Stimulated activated CD8-positive, alpha-beta memory T cell treated with anti-CD3 and anti-CD28 coated beads, Interleukin-2, amount 100 ng/mL, for 1 hour (primary cell): ENCODE measurements at regions not wholly inside any gene's neighbourhood (a gene's known extent, or its start where the extent isn't known, plus 50 kb on each side); places are given as distances from the start of the nearest gene placed in this dataset.
"Not testable (repeated sequence)": the region's sequence is repeated elsewhere in the genome, so short reads cannot be mapped to it uniquely, and the experiment has no call there.

ENCODE experiments used
- DNase-seq, 2 donors: peaks; one replicate each; pipeline ENCODE4 v3.0.0-alpha.2; 2020; ENCODE audit warnings: low read depth in 2 of 2

DNA sequence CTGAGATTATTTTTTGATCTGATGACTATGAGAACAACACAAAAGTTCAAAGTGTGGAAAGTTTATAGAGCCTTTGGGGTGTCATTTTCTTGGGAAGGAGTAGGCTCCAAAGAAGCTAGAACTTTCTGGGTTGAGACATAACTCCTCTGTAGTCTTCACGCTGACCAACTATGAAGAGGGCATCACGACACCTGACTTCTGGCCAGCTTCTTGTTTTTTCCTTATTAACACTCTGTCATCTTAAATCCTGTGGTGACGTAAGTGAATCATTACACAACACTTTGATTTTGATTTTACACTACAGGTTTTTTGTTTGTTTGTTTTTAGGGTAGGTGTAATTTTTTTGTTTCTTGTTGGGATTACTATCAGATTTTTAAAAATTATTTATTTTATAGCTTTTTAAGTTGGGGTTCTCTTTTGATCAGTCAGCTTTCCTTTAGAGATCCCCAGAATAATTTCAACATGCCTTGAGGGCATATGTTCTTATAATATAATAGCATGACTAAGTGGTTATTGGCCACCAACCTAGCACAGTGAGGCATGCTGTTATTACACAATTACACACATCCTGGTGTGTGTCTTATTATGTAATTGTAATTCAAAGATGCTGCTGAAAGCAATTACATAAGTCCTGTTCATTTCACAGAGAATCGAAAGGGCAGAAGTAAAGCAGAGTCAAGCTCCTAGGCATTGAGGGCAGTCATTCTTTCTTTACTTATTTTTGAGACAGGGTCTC is 281.6 kb upstream of the NOTCH2NLA start:
- DNase-seq = not testable (repeated sequence)

DNA sequence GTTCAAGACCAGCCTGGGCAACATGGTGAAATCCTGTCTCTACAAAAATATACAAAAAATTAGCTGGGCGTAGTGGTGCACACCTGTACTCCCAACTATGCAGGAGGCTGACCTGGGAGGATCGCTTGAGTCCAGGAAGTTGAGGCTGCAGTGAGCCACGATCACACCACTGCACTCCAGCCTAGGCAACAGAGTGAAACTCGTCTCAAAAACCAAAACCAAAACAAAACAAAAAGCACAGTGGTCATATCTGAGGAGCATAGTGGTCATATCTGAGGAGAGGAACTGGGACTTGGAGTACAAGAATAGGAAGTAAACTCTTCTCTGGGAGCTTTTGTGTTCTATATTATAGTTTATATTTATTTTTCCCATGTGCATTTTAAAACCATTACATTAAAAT is 275.3 kb upstream of the NOTCH2NLA start:
- DNase-seq = not testable (repeated sequence)

DNA sequence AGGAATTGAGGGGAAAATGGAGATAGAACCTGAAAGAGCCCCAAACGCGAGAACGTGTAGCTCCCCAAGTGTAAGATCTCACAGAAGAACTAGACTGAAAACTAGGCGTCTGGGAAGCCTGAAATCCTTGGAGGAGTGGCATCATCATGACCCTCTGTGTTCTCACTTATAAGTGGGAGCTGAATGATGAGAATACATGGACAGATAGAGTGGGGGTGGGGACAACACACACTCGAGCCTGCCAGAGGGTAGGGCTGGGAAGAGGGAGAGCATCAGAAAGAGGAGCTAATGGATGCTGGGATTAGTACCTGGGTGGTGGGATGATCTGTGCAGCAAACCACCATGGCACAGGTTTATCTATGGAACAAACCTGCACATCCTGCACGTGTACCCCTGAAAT is 258.7 kb upstream of the NOTCH2NLA start:
- DNase-seq = not testable (repeated sequence)

DNA sequence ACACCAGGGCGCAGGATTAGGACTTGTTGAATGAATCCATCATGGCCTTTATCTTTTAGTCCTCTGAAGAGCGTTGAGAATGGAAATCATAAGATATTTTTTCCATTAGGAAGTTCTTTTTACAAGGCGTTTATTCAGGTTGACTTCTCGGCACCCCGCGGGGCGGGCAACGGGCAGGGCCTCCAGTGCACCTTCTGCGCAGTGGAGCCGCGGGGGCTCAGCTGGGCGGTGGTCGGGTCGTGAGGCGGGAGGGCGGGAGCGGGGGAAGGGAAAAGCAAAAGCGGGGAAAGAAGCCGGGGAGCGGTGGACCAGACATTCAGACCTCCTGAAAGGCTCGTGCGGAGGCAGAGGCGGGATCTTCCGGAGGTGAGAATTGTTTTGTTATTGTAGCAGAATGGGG is 258.3 kb upstream of the NOTCH2NLA start:
- DNase-seq = not testable (repeated sequence)

DNA sequence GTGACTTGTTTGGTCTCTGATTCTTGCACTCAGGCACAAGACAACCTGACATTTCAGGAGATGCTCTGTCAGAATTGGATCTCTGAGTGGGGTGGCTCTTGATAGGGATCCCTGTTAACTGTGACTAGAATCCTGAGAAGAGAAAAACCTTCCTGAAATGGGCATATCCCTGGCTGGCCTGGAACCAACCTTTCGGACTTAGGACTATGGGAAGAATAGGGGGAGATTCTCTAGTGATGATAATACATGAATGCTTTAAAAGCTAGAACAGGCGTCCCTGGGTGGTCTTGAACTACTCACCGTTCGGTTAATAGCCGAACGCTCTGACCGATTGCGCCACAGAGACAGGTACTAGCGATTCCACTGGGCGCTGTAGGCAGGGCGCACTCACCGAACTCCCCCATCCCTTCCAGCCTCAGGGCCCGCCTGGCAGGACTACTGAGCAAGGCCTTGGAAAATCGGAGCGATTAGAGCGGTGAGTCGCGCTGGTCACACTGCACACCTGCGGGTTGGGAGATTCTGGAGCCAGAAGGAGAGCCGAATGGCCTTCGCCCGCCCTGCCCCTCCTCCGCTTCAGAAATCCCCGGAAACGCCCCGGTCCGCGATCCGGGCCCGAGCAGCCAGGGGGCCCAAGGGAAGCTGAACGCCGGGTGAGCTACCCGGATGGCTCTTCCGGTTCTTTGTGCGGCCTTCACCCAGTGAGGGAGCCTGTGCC is 257.6 kb upstream of the NOTCH2NLA start:
- not testable (repeated sequence) for DNase-seq

DNA sequence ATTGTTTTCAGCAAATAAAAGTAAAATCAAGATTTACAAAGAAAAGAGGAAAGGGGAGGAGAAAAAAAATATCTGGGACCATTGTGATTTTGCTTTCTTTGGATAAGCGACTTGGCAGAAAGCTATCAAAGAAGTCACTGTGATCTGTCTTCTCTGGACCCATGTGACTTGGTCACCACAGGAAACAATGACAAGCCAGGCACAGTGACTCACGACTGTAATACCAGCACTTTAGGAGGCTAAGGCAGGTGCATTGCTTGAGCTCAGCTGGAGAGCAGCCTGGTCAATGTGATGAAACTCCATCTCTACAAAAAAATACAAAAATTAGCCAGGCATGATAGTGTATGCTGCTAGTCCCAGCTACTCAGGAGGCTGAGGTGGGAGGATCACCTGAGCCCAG is 255.4 kb upstream of the NOTCH2NLA start:
- DNase-seq = not testable (repeated sequence)

DNA sequence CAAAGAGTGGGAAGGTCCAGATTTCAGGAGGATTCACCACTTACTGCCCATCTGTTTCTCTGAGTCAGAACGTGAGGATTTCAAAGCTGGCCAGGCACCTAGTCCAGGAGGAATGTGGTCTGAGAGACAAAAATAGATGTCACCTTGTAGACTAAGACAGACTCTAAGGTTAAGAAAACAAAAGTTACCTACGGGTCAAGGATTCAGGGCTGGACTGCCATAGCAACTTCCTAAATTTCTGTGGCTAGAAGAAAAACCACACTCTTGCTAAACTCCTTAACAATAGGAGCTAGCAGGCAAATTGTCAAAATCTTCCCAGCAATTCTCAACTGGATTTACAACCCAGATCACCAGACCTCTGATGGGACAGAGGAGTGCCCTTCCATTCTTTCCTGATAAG is 250.4 kb upstream of the NOTCH2NLA start:
- not testable (repeated sequence) for DNase-seq

DNA sequence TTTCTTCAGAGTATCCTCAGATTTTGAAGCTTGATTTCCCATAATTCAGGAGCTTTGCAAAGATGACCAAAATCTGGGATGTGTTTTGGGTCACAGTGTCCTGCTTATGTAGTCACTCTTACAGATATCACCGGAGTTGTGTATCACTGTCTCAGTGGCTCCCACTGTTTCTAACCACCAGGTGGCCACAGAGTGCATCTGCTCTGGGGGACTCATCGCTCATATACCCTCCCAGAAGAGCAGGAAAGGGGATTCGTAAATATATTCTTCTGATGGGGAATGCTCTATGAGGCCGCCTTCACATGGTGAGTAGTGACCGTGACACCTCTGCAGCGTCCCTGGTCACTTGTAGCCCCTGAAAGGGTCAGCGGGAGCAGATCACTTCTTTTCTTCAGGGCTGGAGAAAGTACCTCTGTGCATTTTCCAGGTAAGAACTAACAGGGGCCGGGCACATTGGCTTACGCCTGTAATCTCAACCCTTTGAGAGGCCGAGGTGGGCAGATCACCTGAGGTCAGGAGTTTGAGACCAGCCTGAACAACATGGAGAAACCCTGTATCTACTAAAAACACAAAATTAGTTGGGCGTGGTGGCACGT is 249.4 kb upstream of the NOTCH2NLA start:
- peak in 1 of 2 donors; percentile 3 for DNase-seq

DNA sequence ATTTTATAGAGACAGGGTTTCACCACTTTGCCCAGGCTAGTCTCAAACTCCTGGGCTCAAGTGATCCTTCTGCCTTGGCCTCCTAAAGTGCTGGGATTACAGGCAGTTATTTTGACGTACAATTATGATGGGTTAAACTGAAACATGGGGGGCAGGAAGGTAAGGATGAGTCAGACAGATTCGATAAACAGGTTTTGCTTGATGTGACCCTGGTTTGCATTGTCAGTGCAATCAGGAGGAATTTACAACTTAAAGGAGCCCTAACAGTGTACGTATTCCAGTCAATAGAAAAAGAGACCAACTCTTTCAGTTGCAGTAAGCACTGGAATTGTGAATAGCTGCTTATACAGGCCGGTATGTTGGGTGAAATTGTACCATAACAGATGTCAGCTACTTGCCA is 246.3 kb upstream of the NOTCH2NLA start:
- DNase-seq = not testable (repeated sequence)

DNA sequence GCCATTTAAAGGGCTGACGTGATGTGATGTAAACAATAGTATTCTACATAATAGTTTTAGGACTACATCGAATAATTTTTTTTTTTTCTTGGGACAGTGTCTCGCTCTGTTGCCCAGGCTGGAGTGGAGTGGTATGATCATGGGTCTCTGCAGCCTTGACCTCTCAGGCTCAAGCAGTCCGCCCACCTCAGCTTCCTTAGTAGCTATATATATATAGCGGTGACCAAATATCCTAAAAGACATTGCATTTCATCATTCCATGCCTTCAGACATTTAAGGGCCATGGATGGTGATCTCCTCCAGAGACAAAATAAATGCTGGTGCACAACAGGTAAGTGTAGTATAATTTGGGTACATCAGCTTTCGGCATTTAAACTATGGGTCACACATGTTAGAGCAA is 245.4 kb upstream of the NOTCH2NLA start:
- DNase-seq = not testable (repeated sequence)

DNA sequence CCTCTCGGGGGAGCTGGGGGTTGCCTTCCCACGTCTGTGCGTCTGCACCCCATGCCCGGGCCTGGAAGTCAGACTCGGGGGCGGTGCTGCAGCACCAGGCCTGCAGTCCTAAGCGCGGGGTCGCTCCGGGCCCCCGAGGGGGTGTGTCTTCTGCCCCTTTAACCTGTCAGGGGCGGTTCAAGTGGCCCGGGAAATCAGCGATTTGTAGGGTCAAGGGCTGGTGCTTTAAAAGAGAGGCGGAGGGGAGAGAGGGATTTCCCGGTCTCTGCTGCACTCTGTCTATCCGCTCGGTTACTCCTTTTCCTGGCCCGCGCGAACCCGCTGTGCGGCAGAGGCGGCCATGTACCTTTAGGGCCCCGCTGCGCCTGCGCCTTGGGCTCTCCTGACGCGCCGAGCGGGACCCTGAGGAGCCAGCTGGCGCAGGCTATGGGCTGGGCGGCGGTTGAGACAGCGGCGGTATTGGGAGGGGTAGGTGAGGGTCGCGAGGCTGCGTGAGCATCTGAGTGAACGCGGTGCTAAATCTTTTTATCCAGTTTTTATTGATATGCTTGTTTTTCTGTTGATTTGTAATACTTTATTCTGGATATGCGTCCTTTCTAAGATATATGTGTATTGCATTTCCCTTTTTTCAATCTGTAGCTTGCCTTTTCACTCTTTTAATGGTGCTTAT is 243.5 kb upstream of the NOTCH2NLA start:
- peak; percentile 41 to 56 for DNase-seq

DNA sequence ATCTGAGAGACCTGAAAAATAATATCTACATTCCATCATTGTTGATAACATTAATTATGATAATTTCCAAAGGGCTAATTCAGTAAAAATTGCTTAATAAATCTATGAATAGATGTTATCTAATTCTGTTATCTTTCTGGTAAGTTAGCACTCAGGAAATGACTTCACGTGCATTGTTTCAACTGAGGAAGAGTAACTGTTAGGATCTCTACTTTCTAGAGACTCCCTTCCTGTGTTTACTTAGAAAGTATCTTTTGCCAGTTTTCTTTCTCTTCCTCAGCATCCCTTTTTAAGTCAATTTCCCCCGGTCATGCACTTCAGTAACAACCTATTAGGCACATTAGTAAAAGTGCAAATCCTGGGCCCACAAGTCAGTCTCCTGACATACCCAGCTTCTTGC is 231.1 kb upstream of the NOTCH2NLA start:
- DNase-seq = not testable (repeated sequence)

DNA sequence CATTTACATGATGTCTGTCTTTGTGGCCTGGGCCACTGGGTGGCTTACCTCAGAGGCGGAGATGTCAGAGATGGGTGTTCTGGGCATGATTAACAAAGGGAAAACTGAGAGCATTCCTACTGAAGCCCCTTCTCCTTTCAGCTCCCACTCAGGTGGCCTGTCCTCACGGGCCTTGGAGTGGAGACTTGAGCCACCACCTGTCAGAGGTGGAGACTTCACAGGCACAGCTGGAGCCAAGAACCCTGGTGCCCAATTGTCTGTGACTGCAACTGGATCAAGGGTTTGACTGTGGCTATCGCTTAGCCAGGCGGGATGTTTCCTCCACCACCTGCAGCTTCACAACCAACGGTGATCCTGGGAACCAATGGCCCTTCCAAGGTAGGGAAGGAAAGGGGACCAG is 230.5 kb upstream of the NOTCH2NLA start:
- DNase-seq = not testable (repeated sequence)

DNA sequence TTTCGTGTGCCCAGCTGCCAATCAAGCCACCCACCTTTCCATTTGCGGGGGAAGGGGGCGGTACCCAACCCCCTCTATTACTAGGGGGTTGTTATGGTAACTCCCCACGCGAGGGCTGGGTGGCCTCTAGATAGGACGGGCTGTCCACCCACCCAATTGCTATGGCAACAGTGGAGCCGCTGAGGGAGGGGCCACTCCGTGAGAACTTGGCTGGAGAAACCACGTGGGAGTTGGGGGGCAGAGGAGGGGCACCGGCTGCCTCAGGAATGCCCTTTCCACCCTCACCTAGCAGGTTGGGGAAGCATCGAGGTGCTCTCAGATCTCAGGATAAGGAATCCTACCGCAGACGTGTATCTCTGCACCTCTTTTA is 220.0 kb upstream of the NOTCH2NLA start:
- DNase-seq = not testable (repeated sequence)

DNA sequence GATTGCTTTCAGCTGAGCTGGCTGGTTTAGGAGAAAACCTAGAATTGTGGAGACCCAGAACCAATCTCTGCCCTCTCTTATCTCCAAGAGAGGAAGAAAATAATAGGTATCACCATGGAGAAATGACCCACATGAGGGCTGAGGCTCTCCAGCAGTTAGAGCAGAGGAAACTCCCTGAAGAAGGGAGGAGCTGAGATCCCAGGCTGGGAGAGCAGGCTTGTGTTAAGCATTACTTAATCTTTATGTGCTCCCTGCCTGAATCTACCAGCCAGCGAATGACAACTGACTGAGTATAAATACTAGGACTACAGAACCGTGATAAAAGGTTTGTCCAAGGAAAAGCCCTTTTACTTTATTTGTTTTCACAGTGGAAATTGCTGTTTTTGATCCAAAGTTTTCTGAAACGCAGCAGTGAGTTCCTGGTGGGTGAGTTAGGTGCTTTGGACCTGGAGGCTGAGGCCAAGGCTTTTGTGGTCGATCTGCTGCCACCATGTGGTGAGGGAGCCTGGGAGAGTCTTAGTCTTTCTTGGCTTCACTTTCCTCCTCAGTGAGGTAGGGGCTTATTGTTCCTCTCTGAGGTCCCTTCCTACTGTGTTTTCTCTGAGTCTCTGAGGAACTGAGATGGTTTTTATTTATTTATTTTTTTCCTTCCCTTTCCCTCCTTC is 219.5 kb upstream of the NOTCH2NLA start:
- DNase-seq = peak; percentile 49 to 53

DNA sequence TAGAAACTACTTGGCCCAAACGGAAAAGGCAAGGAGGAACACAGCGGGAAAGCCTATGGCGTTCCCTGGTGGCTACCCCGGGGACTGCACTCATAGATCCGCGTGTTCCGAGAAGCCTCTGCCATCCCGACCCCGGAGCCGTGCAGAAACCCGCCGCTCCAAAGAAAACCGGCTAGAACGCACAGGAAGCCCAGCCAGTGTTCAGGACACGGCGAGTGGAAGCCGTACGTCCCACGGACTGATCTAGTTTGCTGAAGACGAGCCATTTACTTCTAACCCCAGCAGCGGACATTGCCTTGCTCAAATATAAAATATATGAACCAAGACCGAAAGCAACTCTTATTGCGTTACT is 215.0 kb upstream of the NOTCH2NLA start:
- DNase-seq = not testable (repeated sequence)

DNA sequence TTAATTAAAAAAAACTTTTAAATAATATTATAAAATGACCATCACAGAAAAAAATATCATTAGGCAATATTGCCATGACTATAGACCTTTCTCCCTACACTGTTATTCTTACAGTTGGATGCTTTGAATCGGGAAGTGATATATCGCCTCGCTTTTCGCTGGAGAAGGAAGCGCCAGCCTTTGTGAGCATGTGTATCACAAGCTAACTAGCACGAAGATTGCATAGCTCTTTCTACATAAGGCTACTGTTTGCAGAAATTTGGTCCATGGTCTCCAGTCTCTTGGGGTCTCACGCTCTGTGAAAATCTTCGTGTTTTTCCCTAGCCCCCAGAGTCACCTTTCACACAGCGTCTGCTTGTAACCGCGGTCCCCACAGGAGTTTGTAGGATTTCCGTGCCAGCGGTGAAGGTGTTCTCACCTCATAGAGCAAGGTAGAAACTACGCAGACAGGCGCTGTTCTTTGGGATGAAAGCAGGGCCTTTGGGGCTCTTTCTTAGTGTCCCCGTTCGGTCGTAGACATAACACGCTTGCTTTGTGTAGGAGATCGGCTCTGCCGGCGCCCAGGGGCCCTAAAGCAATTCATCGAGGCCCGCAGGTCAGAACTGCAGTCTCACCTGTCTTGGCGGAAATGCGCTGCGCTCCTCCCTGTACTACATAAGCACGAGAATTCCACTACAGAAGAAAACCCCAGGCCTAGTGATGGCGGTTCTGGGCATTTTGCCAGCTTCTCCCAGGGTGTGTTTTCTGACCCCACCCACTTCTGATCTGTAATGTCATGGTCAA is 214.5 kb upstream of the NOTCH2NLA start:
- DNase-seq = not testable (repeated sequence)

DNA sequence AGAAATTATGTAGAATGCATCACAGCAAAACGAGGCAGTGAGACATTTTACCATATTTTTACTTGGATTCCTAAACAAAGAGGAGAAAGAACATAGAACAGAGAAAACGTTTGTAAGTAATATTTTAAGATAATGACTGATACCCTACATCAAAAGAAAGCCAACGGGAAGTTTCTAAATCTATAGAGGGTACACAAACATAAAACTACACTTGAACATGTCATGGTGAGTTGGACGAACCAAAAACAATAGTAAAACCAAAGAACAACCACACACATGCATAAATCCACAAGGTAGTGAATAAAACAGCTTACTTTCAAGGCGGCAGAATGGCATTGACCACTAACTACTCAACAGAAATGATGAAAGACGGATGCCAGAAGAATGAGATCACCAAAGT is 209.7 kb upstream of the NOTCH2NLA start:
- DNase-seq = not testable (repeated sequence)

DNA sequence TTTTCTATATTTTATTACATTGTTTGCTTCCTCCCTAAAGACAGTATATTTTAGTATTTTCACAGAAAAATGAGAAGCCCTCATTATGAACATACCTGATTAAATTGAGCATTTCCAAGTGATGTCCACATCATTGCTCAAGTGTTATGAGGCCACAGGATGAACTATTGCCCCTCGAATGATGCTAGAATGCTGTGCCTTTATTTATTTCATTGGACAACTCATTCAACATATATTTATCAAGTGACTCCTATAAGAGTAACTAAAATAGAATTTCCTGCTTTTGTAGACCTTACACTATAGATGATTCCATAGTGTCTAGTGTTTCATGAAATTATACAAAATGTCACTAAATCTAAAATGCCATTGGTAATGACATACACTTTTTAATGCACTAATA is 187.8 kb upstream of the NOTCH2NLA start:
- DNase-seq = not testable (repeated sequence)

DNA sequence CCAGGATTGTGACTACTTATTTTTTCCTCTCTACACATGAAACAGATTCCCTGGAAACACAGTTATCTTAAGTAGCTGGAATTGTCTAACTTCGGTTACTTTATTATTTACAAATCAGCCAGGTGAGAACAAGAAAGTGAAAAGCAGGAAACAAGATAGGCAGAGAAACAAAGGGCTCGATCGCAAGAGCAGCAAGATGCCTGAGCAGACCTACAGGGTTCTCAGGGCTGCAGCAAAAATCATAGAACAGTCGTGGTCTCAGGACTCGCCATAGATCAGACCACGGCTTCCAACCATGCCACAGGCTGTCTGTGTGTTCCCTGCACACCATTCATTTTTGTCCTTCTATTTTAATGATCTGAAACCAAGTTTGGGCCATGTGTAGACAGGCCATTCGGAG is 186.2 kb upstream of the NOTCH2NLA start:
- DNase-seq = not testable (repeated sequence)

DNA sequence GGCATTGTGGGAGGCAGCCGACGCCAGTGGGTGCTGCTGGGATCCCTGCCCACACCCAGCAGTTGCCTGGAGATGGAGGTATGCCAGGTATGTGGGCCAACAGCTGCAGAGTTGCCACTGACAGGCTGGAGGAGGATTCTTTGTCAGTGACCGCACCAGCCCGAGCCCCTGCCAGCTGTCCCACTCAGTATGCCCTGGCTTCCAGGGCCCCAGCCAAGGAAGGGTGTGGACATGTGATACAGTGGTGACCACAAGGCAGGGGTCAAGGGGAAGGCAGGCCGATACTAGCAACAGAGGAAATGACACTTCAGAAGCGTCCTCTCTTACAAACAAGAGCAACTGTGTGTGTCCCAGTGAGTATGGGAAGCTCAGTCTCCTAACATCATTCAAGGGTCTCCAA is 185.1 kb upstream of the NOTCH2NLA start:
- DNase-seq = not testable (repeated sequence)
